HepG2 (cell line): ENCODE measurements at regions not wholly inside any gene's neighbourhood (a gene's known extent, or its start where the extent isn't known, plus 50 kb on each side); places are given as distances from the start of the nearest gene placed in this dataset.
A peak's percentile ranks its signal among the peaks of the same experiment; 100 is the strongest.

Experiments
- ATAC-seq: fragments of 200-7000 bp; cut with Tn5 transposase; 3 replicates; pipeline ENCODE4 v1.9.1; 2020; ENCODE audit warnings: mild to moderate bottlenecking, moderate library complexity
- BruUV-seq: library from RNA; stranded (reverse); fragments of 400-500 nt; replicated peaks from 2 replicates; lab custom pipeline; 2021; lab: Mats Ljungman, UMichigan
- CTCF ChIA-PET: fragments of 300-600 bp; formaldehyde crosslinking; extraction: SDS; loops from one replicate; lab custom pipeline; 2021; ENCODE audit warnings: low total read pairs, inconsistent platforms, low intra/inter-chr PET ratio; lab: Yijun Ruan, JAX
- POLR2A ChIA-PET: fragments of 350-600 bp; sonication (Branson Sonifier 250); formaldehyde crosslinking; loops from one replicate; lab custom pipeline; 2020; ENCODE audit warnings: antibody characterized with exemption, inconsistent platforms; lab: Yijun Ruan, JAX
- DNase-seq: peaks from one replicate; pipeline ENCODE4 v3.0.0-alpha.2; 2015; ENCODE audit warnings: low spot score
- FAIRE-seq: peaks from 3 replicates; lab custom pipeline; 2011; peaks lifted over from hg19 to GRCh38; lab: Jason Lieb, UNC
- H2AFZ ChIP-seq: one replicate; pipeline ENCODE4 v1.6.1; 2011; ENCODE audit warnings: low read length, inconsistent platforms
- H3K27ac ChIP-seq: fragments of 300-600 bp; 3 replicates; pipeline ENCODE4 v1.8.0; 2011; ENCODE audit warnings: mixed run types, mild to moderate bottlenecking, mixed read lengths, low read length, inconsistent platforms; ENCODE audit not compliant: insufficient read depth; ENCODE audit errors: extremely low read length
- H3K27me3 ChIP-seq, 2 experiments: fragments of 200-600 bp in 1 of 2; 2 replicates in 1 of 2; 3 replicates in 1 of 2; pipeline versions ENCODE4 v1.6.0 to v1.8.0; 2011; ENCODE audit warnings: low read length in 2 of 2, mild to moderate bottlenecking in 2 of 2, moderate library complexity in 2 of 2, inconsistent platforms in 1 of 2; ENCODE audit not compliant: insufficient read depth in 2 of 2, control insufficient read depth in 1 of 2
- H3K36me3 ChIP-seq, 2 experiments: fragments of 200-600 bp in 1 of 2; replicated peaks in 1 of 2; 2 replicates in 1 of 2; 3 replicates in 1 of 2; pipeline versions ENCODE4 v1.5.1 to v1.8.0; 2011; ENCODE audit warnings: low read length in 2 of 2, inconsistent platforms in 1 of 2; ENCODE audit not compliant: insufficient read depth in 2 of 2, control insufficient read depth in 1 of 2
- H3K4me1 ChIP-seq: 2 replicates; pipeline ENCODE4 v1.5.1; 2012; ENCODE audit warnings: low read length, inconsistent platforms; ENCODE audit not compliant: insufficient read depth
- H3K4me2 ChIP-seq: 2 replicates; pipeline ENCODE4 v1.6.0; 2011; ENCODE audit warnings: low read depth, low read length, inconsistent platforms
- H3K4me3 ChIP-seq, 3 experiments: fragments of 200-600 bp in 1 of 3; sonication (generic), shearing (Covaris generic) in 1 of 3; replicated peaks in 1 of 3; 2 replicates each; pipeline ENCODE4 v1.5.1; 2011 to 2016; ENCODE audit warnings: low read length in 3 of 3, inconsistent platforms in 2 of 3, low read depth in 2 of 3, mild to moderate bottlenecking in 2 of 3, control low read depth in 1 of 3, mixed read lengths in 1 of 3; ENCODE audit not compliant: insufficient read depth in 1 of 3
- H3K79me2 ChIP-seq: one replicate; pipeline ENCODE4 v1.6.1; 2011; ENCODE audit warnings: low read length, inconsistent platforms; ENCODE audit not compliant: insufficient read depth
- H3K9ac ChIP-seq: 2 replicates; pipeline ENCODE4 v1.6.0; 2011; ENCODE audit warnings: mild to moderate bottlenecking, low read depth, low read length, inconsistent platforms; ENCODE audit not compliant: insufficient read depth
- H3K9me3 ChIP-seq: 2 replicates; pipeline ENCODE4 v1.5.1; 2012; ENCODE audit warnings: mild to moderate bottlenecking, low read length
- H4K20me1 ChIP-seq: 2 replicates; pipeline ENCODE4 v1.6.0; 2011; ENCODE audit warnings: inconsistent platforms, mild to moderate bottlenecking, low read length, moderate library complexity; ENCODE audit not compliant: insufficient read depth
- BCL6 ChIP-seq: IDR thresholded peaks from 2 replicates; pipeline ENCODE4 v1.6.1; 2016; ENCODE audit warnings: missing genetic modification reagents, missing compliant biosample characterization
- DNMT1 ChIP-seq: sonication (generic); formaldehyde crosslinking; IDR thresholded peaks from 2 replicates; pipeline ENCODE4 v1.5.1; 2020; ENCODE audit warnings: mild to moderate bottlenecking, missing genetic modification reagents
- FOXC1 ChIP-seq: sonication (generic); formaldehyde crosslinking; IDR thresholded peaks from 2 replicates; pipeline ENCODE4 v1.8.0; 2022; ENCODE audit warnings: mild to moderate bottlenecking, missing genetic modification reagents, borderline replicate concordance
- HDAC6 ChIP-seq: fragments of 200-600 bp; sonication (generic); IDR thresholded peaks from 2 replicates; pipeline ENCODE4 v1.7.0; 2017; ENCODE audit warnings: mild to moderate bottlenecking, antibody characterized with exemption, low read length, low read depth
- HNRNPK ChIP-seq: fragments of 200-400 bp; formaldehyde crosslinking; IDR thresholded peaks from 2 replicates; pipeline ENCODE4 v1.6.1; 2018; ENCODE audit warnings: low read length, low read depth, moderate library complexity, mild to moderate bottlenecking; ENCODE audit not compliant: poor library complexity, severe bottlenecking
- NCOR1 ChIP-seq: fragments of 200-600 bp; sonication (generic); IDR thresholded peaks from 2 replicates; pipeline ENCODE4 v1.7.0; 2017; ENCODE audit warnings: antibody characterized with exemption, low read length, borderline replicate concordance
- NPAS2 ChIP-seq: sonication (generic); formaldehyde crosslinking; IDR thresholded peaks from 2 replicates; pipeline ENCODE4 v1.8.0; 2022; ENCODE audit warnings: mild to moderate bottlenecking, missing genetic modification reagents, borderline replicate concordance
- POLR2G ChIP-seq: fragments of 200-400 bp; formaldehyde crosslinking; IDR thresholded peaks from 2 replicates; pipeline ENCODE4 v1.6.1; 2018; ENCODE audit warnings: mild to moderate bottlenecking, low read depth, low read length, moderate library complexity
- ZBTB8A ChIP-seq: sonication (generic); formaldehyde crosslinking; IDR thresholded peaks from 2 replicates; pipeline ENCODE4 v1.4.0; 2020; ENCODE audit warnings: mild to moderate bottlenecking, low read depth, missing genetic modification reagents, borderline replicate concordance
- ZFAT ChIP-seq: sonication (generic); formaldehyde crosslinking; conservative IDR thresholded peaks from 2 replicates; pipeline ENCODE4 v1.8.1; 2023; ENCODE audit warnings: missing genetic modification reagents, inconsistent platforms
- ZNF232 ChIP-seq: sonication (generic); formaldehyde crosslinking; IDR thresholded peaks from 2 replicates; pipeline ENCODE4 v1.4.0; 2020; ENCODE audit warnings: missing genetic modification reagents, borderline replicate concordance
- ZNF234 ChIP-seq: sonication (generic); formaldehyde crosslinking; conservative IDR thresholded peaks from 2 replicates; pipeline ENCODE4 v1.5.1; 2020; ENCODE audit warnings: mild to moderate bottlenecking, missing genetic modification reagents
- ZNF260 ChIP-seq: sonication (generic); formaldehyde crosslinking; IDR thresholded peaks from 2 replicates; pipeline ENCODE4 v1.4.0; 2020; ENCODE audit warnings: missing genetic modification reagents, low read depth, mild to moderate bottlenecking, borderline replicate concordance
- ZNF768 ChIP-seq: sonication (generic); formaldehyde crosslinking; IDR thresholded peaks from 2 replicates; pipeline ENCODE4 v1.4.0; 2020; ENCODE audit warnings: missing genetic modification reagents
- ZNF790 ChIP-seq: sonication (generic); formaldehyde crosslinking; IDR thresholded peaks from 2 replicates; pipeline ENCODE4 v1.8.0; 2022; ENCODE audit warnings: missing genetic modification reagents, mild to moderate bottlenecking, borderline replicate concordance
- WGBS: methylation state at CpG from one replicate; pipeline ENCODE4 v1.1.6; 2017; ENCODE audit warnings: low lambda C conversion rate; 5-methylcytosine and 5-hydroxymethylcytosine counted together
- in situ Hi-C: cut with HindIII; loops from 2 replicates; pipeline ENCODE4 v1.10.0; 2017; ENCODE audit warnings: low pct_unique_long_range_greater_than_20kb; ENCODE audit not compliant: extremely low pct_ligation_motif_present
- intact Hi-C: fragments of 100-400 bp; cut with micrococcal nuclease; formaldehyde crosslinking; loops from one replicate; pipeline ENCODE4 v1.10.0; 2022; ENCODE audit not compliant: unreplicated experiment
- TF ChIP-seq, protein P1 (sequence below): sonication (generic); formaldehyde crosslinking; IDR thresholded peaks from 2 replicates; pipeline ENCODE4 v1.4.0; 2020; ENCODE audit warnings: missing genetic modification reagents
- TF ChIP-seq, protein P2 (sequence below): fragments of 450-650 bp; IDR thresholded peaks from 2 replicates; pipeline ENCODE4 v1.6.1; 2017

DNA sequence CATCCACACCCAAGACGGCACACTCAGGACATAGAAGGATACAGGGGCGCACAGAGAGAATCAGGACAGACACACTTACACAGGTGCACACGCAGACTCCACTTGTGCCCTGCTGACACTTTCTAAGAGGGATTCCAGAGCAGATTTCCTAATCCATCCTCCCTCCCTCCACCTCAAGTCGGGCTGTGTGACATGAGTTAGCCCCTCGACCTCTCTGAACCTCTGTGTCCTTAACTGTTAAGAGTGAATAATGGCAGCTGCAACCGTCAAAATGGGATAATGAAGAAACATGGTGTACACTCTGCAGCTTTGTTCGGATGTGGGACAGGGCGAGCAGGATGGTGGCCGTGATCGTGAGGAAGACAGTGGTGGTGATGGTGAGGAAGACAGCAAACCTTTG lies 100.1 kb downstream of the CPN2 start:
- no peak for DNase-seq
- peaks cover 5 to 61% of the 10 kb centered on the region in 2 experiments for H3K27me3 ChIP-seq
- H2AFZ ChIP-seq: no peak overlapping the region
- H3K4me1 ChIP-seq: peaks cover 61% of the 10 kb centered on the region
- peak overlapping the region; percentile 51 for H3K4me2 ChIP-seq
- TF ChIP-seq ZNF768 (CRISPR knock-in tag) (peak; percentile 88), ZNF234 (CRISPR knock-in tag) (no peak), POLR2G (no peak)
- TF ChIP-seq, all 625 proteins: peak for 1
- no peak overlapping the region for H3K9ac ChIP-seq
- ATAC-seq: no peak
- H3K4me3 ChIP-seq: peak overlapping the region in 1 of 3 experiments; percentile 45; a peak in 1 of 6 replicates
- no peaks in the 10 kb centered on the region for H3K36me3 ChIP-seq
- FAIRE-seq: no peak
- POLR2A ChIA-PET: no interaction called here
- no peaks in the 10 kb centered on the region for H3K79me2 ChIP-seq
- CTCF ChIA-PET: no interaction called here
- intact Hi-C loops (no loop called here), in situ Hi-C loops (no loop called here)
- H3K9me3 ChIP-seq: no peaks in the 10 kb centered on the region
- WGBS: 59% methylated on average over 7 of the region's 10 CpGs
- no peak overlapping the region for H3K27ac ChIP-seq
- no TSS peak for BruUV-seq
- H4K20me1 ChIP-seq: no peaks in the 10 kb centered on the region

DNA sequence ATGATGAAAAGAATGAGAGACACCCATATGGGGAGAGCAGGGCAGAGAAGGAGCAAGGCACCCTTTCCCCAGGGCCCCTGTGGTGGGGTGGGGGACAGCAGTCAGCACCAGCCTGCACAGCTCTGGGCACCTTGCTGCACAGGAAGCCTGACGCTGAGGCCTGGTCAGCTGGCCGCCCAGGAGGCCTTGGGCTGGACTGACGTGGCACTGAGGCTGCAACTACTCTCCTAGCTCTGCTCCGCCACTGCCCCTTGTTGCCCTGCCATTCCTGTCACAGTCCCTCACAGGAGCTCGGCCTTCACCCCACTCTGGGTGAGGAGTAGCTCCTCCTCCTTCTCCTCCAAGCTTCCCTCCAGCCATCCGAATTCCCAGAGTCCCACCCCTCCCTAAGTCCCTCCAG lies 99.7 kb downstream of the CPN2 start:
- no TSS peak for BruUV-seq
- no peaks in the 10 kb centered on the region for H4K20me1 ChIP-seq
- no peak overlapping the region for H3K4me3 ChIP-seq
- no peaks in the 10 kb centered on the region for H3K36me3 ChIP-seq
- no peak overlapping the region for H3K9ac ChIP-seq
- H3K27me3 ChIP-seq: peaks cover 5 to 59% of the 10 kb centered on the region in 2 experiments
- ATAC-seq (no peak), DNase-seq (no peak), FAIRE-seq (no peak)
- H2AFZ ChIP-seq: no peak overlapping the region
- CTCF ChIA-PET: no interaction called here
- in situ Hi-C loops (no loop called here), intact Hi-C loops (no loop called here)
- POLR2A ChIA-PET: no interaction called here
- H3K4me1 ChIP-seq: peaks cover 59% of the 10 kb centered on the region
- no peaks in the 10 kb centered on the region for H3K9me3 ChIP-seq
- no peak overlapping the region for H3K27ac ChIP-seq
- no peaks in the 10 kb centered on the region for H3K79me2 ChIP-seq
- 14% methylated on average over 3 of the region's 6 CpGs for WGBS
- H3K4me2 ChIP-seq: no peak overlapping the region
- TF ChIP-seq, protein P1, sequence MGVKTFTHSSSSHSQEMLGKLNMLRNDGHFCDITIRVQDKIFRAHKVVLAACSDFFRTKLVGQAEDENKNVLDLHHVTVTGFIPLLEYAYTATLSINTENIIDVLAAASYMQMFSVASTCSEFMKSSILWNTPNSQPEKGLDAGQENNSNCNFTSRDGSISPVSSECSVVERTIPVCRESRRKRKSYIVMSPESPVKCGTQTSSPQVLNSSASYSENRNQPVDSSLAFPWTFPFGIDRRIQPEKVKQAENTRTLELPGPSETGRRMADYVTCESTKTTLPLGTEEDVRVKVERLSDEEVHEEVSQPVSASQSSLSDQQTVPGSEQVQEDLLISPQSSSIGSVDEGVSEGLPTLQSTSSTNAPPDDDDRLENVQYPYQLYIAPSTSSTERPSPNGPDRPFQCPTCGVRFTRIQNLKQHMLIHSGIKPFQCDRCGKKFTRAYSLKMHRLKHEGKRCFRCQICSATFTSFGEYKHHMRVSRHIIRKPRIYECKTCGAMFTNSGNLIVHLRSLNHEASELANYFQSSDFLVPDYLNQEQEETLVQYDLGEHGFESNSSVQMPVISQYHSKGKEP (CRISPR knock-in tag): no peak
- TF ChIP-seq HNRNPK: no peak
- TF ChIP-seq ZNF260 (CRISPR knock-in tag): no peak
- TF ChIP-seq, protein P2, sequence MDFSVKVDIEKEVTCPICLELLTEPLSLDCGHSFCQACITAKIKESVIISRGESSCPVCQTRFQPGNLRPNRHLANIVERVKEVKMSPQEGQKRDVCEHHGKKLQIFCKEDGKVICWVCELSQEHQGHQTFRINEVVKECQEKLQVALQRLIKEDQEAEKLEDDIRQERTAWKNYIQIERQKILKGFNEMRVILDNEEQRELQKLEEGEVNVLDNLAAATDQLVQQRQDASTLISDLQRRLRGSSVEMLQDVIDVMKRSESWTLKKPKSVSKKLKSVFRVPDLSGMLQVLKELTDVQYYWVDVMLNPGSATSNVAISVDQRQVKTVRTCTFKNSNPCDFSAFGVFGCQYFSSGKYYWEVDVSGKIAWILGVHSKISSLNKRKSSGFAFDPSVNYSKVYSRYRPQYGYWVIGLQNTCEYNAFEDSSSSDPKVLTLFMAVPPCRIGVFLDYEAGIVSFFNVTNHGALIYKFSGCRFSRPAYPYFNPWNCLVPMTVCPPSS: no peak
- TF ChIP-seq HDAC6: no peak
- TF ChIP-seq FOXC1 (CRISPR knock-in tag): no peak
- TF ChIP-seq DNMT1 (CRISPR knock-in tag): no peak
- TF ChIP-seq BCL6 (CRISPR knock-in tag): no peak
- TF ChIP-seq NPAS2 (CRISPR knock-in tag): no peak
- TF ChIP-seq ZNF790 (CRISPR knock-in tag): no peak
- no peak for TF ChIP-seq ZFAT (CRISPR knock-in tag)
- TF ChIP-seq ZNF232 (CRISPR knock-in tag): no peak
- no peak for TF ChIP-seq ZBTB8A (CRISPR knock-in tag)
- no peak for TF ChIP-seq NCOR1
